Stimulated activated CD8-positive, alpha-beta memory T cell treated with anti-CD3 and anti-CD28 coated beads, Interleukin-2, amount 100 ng/mL, for 1 hour (primary cell): ENCODE measurements at regions not wholly inside any gene's neighbourhood (a gene's known extent, or its start where the extent isn't known, plus 50 kb on each side); places are given as distances from the start of the nearest gene placed in this dataset.

Experiments
- DNase-seq, 2 donors: peaks; one replicate each; pipeline ENCODE4 v3.0.0-alpha.2; 2020; ENCODE audit warnings: low read depth in 2 of 2

DNA sequence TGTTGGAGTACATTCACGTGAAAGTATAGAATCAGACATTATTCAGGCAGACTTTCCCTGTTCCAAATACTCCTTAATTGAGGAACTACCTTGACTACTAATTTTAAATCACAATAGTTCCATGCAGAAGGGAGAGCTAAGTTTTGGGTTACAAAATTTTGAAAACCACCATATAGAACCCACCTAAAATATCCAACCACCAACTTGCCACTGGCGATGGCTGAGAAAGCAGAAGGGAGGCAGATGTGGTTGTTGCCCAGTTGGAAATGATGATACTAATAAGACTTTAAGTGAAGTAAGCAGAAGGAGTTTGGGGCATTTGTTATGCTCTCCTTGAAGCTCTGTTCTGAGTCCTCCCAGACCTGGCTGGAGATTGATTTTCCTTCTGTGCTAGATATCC, 190.7 kb downstream of the HLX start:
- DNase-seq: no peak

DNA sequence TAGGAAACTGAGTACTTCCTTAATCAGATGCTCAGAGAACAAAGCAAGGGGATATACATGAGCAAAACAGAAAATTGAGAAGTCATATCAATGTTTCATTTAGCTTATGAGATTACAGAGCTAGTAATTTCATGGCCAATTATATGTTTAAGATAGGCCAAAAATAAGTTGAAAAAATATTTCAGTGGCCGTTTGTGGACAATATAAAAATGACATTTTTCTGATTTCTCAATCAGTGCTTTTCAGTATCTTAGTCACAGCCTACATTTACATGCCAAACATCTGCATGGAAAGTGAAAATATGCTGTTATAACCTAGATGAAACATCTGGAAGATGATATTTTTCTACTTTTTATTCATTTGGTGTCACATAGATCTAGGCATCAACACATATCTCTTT, 192.5 kb downstream of the HLX start:
- DNase-seq: no peak

DNA sequence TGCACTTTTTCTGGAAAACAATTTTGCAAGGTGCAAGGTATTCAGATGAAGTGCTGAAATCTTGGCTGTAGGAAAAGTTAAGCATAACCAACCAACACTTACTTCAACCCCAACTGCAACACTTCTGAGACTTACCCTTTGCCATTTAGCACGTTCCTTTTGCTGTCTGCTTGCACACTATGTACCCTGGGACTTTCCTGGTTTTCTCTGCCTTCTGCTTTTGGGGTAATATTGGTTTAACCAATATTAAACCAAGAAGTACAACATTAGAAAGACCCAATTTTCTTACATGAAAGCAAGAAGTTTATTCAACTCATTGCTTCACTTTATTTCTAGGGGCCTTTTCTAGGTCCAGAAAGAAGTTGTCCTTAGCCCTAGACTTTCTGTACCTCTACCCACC, 193.0 kb downstream of the HLX start:
- DNase-seq: no peak

DNA sequence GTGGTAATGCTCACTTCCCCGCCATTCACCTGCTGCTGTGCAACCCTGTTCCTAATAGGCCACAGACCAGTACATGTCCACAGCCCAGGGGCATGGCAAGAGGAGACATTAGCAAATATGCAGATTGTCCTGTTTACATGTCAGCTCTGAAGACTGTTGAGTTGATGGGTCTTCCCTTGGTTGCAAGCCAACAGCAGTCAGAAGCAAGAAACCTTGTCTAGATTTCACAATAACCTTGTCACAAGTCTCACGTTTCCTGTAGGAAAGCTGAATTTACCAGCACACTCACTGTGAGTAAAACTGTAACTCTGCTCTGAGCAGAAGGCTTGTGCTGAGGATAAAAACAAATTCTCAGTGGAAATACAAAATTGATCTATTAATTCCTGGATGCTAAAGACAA, 195.1 kb downstream of the HLX start:
- DNase-seq: no peak

DNA sequence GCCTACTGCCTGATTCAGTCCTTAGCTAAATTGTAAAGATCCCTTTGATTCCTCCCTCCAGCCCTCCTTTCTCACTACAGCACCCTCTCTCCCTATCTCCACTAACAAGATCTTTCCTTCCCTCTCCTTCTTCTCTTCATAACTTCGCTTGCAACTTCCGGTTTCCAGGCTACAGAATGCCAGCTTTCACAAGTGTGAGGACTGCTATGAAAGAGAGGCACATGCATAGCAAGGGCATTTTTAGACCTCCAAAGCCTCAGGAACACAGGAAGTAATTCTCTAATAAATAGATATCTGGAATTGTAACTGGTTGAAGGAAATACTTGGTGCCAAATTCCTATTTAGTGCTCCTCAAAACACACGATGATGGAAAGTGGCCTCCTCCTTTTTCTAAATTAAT, 196.7 kb downstream of the HLX start:
- DNase-seq: no peak

DNA sequence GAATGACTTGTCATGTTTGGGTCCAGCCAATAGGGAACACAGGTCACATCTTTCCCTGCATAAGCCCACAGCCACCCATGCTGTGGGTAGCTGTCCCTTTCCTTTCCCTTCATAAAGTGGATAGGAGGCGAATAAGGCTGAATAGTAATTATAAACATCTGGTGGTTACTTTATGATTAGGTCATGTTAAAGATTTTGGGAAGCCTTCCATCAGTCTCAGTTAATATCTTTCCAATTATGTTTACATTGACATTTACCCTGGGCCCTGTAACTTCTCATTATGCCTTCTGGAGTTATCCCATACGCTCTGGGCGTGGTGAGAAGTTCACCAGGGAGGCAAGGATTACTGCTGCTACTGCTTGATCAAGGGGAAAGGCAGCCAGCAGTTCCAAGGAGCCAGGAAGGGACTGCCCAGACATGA, 197.2 kb downstream of the HLX start:
- DNase-seq: no peak

DNA sequence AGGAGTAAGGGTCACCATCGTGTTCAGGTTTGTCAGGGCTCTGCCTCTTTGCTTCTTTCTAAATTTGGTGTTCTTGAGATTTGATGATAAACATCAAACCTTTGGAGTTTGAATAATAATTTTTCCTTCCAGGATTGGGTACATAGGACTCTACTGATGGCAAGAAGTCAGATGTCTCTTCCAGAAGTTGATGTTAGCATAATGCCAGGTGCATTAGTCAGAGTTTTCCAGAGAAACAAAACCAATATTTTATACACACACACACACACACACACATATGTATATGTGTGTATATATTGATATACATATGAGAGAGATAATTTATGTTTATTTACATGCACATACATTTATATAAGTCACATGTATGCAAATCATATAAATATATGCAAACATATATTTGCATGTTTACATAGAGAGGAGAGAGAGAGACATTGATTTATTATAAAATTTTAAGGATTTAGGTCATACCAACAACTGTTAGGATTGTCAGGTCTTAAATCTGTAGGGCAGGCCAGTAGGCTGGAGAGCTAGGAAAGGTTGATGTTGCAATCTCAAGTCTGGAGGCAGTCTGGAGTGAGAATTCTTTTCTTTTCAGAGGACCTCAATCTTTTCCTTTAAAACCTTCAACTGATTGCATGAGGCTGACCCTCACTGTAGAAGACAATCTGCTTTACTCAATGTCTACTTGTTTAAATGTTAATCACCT, 199.2 kb downstream of the HLX start:
- DNase-seq: no peak

DNA sequence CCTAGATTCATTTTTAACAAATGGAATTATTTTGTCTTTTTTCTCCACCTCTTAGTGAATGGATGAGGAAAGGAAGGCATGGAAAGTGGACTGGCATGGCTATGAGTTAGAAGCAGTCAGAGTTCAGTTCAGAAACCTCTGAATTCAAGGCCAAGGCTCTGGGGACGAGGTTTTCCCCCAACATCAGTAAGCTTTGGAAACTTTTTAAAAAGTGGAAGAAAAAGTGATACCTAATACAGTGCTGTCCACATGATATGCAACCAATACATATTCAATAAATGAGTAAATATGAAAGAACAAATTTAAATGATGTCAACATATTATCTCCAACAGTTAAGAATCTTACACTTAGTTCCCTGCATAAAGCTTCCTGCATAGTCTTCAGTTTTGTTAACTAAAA, 204.7 kb downstream of the HLX start:
- DNase-seq: no peak

DNA sequence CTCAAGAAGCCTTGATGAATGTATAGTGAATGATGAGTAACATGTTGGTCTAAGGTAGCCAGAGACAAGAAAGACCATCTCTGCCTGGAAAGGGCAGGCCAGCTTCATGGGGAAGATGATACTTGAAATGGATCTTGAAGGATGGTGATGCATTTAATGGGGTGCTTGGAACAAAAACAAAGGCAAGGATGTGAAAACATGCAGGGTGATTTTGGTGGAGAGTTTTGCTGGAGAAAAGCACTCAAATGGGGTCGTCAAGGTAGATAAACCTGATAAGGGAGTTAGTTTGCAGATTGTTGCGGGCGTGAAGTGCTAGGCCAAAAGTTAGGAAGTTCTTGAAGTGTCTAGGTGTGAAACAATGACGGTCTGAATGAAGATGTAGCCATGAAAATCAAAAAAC, 205.4 kb downstream of the HLX start:
- DNase-seq: no peak

DNA sequence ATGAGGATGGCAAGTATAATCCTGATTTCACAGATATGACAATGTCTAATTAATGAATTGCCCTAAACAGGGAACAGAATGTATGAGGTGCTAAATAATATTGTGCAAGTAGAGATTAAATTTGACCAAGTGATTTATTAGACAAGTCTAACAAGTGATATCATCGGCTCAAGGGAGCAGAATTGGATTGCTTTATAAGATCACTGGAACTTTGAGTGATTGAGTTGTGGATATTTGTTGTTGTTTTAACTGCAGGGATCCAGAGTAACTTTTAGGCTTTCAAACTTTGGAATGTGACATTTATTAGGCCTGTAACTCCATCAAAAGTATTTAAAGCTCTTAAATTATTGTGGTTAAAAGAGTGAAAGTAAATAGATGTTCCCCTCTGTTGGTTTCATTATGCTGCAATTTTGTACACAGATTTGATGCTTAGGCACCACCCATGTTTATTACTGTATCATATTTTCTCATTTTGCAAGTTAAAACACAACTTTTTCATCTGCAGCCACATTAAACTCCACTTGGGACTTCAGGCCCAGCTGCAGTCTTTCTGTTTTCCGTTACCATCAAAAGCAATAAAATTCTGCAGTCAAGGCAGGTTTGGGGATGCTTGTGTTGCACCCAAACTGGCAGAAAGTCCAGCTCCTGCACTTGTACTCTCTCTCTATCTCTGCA, 206.6 kb downstream of the HLX start:
- no peak for DNase-seq

DNA sequence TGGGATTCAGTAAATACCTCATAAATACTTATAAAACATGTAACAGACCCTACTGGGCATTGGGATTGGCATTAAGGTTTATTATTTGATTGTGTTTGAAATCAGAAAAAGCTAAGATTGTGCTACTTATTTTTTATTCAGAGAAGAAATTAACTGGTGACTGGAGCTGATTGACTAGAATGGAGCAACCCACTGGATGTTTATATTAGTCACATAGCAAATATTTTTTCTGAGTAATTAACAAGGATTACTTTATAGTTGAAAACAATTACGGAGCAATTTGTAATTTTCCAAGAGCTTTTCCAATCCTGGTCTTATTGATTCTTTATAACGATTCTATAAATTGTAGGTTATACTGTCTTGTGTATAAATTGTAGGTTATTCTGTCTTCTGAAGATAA, 208.7 kb downstream of the HLX start:
- no peak for DNase-seq

DNA sequence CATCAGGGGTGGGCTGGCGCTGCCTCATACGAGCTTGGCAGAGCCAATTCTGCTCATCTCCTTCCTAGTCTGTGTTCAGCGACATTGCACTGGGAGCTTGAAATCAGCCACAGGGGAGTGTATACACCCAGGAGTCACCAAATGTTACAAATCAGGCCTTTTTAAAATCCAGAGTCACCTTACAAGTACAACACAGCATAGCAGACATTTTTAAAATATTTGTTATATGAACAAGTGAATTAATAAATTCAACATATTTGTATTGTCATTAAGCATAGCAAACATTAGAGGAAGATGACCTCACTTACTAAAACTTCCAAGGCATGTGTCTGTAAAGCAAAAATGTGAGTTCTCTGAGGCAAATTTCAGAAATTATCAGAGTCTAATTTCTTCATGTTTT, 210.0 kb downstream of the HLX start:
- DNase-seq: no peak

DNA sequence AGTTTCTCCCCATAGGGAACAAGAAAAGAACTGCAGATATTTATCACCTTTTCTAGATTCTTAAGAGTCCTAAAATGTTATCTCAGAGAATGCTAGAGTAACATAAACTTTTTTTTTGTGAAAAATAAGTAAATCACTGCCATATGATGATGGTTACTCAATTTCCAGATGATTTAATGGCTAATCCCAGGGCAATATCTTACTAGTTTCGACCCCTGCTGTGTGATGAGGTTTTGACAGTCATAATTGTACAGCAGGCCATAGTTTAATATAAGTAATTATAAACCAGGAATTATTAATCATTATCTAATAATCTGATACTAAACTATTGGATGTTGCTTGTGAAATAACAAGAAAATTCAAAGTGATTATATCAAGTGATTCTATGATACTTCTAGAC, 210.6 kb downstream of the HLX start:
- no peak for DNase-seq

DNA sequence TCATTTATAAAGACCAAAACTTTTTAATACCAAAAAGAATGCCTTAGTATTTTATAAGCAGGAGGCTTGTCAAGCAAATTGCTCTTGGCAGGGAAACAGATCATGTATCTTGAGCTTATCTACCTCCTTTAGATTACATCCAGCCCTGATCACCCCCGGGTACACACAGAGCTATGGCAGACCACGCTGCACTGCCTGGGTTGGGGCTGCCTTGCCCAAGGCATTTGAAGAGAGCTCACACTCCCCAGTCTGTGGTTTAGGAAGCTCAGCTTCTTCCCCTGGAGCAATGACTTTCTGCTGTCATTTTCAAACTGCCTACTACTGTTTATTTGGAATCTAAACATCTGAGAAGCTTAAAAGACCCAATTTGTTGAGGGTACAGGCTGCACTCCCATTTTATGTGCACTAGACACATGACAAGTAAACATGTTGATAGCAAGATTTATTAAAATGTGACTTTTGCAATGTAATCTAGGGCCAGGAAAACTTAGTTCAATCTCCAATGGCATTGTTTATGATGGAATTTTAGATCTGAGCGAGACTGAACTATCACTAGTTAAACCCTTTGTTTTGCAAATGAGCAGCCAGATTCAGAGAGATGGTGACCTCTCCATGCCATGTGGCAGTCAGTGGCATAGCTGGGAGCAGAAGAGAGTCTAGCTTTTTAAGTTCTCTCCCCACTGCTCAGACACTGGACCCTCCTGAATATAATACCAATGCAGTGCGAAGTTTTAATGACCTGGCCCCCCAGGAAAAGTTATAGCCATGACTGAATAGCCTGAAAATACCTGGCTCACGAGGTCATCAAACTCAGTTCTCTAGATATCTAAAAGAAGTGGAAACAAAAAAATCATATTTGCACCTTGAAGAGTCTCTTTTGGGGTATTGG, 214.9 kb downstream of the HLX start:
- DNase-seq: no peak

DNA sequence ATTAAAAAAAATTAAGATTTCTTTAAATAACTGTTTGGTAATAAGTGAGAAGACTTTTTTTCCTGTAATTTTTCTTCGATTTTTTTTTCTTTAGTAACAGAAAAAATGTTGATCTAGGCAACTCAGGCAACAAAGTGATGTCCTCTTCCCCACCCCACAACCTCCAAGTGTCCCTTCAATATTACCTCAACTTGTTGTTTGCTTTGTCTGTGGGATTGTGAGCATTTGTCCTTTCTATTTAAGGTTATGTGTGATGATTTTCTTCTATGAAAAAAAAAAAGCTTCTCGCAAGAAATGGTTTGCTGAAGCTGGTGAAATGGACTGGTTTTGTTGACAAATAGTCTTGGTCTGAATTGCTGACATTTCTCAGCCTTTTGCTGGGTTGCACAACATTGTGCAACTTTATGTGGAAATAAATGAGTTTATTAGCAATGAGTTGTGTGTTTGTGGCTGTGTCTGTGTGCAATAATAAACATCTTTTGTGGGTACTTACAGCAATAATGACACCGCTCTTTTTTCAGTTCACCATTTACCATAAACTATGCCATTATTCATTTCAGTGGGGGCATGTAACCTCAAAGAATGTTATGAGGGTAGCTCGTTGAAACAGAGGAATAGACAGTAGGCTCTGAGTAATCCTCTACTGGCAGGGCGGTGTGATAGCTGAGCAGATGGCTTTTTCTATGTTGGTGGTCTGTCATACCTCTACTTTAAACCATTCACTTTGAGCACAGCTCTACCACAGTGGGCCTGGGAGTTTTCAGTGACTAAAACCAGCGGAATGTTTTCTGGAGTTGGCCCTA, 218.4 kb downstream of the HLX start:
- no peak for DNase-seq

DNA sequence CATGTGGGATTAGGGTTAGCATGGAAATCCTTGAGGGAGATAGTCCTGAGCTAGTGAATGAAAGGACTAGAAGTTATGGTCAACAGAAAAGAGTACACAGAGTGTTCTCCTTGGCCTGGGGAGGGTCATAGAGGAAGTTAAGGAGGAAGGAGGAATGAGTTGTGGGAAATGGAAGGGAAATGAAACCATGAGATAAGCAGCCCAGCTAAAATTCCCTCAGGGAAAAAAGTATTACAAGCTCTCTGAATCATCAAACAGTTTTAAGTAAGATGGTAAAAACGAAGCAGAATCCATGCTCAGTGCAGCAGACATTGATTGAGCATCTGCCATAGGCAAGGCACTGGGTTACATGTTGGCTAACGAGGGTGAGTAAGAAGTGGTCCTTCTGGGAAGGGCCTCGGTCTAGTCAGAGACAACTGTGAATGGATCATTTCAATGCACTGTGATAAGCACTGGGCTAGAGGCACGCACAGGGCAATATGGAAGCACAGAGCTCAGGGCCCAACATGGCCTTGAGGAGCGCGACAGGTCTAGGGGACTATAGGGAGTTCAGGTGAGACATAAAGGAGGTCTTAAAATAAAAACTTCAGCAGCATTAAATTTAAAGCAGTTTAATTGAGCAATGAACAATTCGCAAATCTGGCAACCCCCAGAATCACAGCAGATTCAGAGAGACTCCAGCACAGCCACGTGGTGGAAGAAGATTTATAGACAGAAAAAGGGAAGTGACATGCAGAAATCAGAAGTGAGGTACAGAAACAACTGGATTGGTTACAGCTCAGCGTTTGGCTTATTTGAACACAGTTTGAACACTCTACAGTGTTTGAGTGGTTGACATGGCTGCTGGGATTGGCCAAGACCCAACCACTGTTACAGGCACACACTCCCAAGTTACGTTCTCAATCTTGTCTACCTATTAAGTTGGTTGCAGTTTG, 219.5 kb downstream of the HLX start:
- no peak for DNase-seq

DNA sequence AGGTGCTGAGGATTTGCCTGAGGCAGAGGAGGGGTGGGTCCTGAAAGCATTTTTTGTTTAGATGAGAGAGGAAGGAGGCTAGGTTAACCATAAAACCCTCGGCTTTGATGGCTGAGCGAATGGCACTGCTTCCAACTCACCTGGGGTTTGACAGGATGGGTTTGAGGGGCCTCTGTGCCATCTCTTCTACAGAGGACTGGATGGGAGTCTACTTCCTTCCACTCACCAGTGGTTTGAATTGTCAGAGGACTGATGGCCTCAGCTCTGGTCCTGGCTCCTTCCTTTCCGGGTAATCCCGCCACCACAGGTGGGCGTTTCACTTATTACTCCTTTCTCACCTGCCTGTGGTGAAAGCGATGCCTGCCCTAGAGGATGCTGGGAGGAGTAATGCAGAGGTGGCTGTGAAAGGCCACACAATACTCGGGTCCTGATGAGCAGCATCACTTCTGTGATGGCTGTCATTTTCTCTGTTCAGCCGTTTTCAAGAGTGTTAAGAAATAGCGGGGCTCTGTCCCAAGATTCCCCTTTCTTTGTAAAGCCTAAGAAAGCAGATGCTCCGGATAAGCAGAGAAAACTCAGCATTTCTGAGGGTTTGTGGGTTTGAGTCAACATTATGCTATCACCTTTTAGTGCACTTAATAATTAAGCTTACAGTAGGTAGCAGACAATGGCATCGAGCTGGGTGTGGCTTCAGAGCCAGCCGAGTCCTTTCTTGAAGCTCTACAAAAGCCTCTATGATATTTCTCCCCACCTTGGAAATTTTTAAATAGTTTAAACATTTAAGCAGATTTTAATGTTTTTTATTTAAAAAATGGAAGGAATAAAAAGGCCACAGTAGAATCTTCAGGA, 220.7 kb downstream of the HLX start:
- DNase-seq: no peak

DNA sequence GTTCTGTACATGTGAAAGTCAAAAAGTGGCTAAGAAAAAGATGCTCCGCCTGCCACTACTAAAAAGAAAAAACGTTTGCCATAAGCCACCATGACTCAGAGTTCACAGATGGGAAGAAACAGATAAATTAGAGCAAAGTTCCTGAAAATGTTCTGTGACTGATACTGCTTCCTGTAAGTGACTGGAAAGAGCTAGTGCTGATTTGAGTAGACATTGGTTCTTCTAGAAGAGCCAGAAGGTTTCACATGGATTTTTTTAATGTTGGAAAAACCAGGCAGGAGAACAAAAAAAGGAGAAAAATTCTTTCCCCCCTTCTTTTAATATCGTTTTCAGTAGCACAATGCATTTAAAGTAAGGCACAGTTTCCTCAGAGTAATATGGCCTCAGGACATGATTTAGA, 221.4 kb downstream of the HLX start:
- no peak for DNase-seq

DNA sequence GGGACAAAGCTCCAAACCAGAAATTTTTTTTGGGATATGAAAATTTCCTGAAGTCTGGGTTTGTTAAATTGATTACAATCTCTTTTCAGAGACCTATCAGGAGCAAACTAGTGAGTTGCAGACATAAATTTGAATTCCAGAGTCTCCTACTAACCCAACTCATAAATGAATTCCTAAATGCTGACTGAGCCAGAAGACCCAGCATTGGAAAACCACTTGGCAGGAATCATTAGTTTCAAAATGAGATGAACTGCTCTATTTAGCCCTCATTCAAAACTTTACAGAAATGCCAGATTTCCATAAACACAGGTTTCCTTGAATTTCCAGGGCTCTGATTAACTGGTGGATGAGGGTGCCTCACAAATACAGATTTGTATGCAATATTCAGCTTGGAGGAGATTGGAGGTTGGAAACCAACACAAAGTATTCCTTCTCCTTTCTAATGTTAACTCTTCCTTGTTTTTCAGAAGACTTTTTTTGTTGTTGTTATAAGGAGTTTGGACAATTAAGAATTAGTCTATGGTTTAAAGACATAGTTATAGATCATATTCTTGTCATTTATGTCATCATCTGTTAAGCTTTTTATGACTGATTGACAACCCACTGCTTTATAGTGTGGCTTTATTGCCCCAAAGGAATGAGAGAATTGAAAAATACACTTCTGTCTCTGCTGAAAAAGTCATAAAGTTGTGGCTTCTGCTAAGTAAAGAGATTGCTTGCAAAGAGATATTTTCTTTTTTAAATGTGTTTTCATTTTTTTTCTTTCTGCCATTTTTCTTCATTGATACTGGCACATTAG, 222.8 kb downstream of the HLX start:
- DNase-seq: no peak
